ENCODE measurements at regions not wholly inside any gene's neighbourhood (a gene's known extent, or its start where the extent isn't known, plus 50 kb on each side); places are given as distances from the start of the nearest gene placed in this dataset.
A peak's percentile ranks its signal among the peaks of the same experiment; 100 is the strongest.
"Not testable (repeated sequence)": the region's sequence is repeated elsewhere in the genome, so short reads cannot be mapped to it uniquely, and the experiment has no call there.

DNA sequence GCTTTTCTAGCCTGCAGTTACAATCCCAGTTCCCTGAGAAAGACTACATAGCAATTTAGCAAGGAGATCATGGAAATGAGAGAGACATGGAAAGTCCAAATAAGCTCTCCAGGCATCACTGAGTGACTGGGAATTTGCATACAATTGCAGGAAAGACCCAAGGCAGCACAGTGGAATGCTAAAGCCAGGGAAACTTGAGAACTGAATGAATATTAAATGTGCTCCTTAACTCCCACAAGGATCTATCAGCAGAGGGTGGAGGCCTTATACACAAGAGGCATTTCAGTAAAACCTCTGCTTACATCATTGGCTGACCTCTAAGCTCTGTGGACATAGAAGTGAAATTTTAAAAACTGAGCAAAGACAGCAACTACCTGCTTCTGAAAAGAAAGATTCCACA is 355.6 kb upstream of the DAB2 start:
- peak; percentile 38 for DNase-seq

DNA sequence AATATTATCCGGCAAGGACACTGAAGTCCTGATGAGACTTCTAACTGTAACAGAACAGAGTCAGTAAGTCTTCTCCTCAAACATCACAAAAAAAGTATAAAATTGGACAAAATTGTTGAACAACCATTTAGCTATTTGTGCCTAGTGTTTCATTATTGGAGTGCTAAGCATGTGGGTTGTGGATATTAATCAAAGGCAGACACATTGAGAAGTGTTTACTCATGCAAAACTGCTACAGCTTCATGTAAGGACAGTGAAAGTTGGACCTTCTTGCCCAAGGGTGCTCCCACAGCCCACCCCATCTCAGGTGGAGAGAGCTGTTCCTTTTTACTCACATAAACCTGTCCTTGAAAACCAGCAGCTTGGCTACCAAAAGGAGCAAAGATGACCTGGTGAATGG is 355.1 kb upstream of the DAB2 start:
- no peak for DNase-seq

DNA sequence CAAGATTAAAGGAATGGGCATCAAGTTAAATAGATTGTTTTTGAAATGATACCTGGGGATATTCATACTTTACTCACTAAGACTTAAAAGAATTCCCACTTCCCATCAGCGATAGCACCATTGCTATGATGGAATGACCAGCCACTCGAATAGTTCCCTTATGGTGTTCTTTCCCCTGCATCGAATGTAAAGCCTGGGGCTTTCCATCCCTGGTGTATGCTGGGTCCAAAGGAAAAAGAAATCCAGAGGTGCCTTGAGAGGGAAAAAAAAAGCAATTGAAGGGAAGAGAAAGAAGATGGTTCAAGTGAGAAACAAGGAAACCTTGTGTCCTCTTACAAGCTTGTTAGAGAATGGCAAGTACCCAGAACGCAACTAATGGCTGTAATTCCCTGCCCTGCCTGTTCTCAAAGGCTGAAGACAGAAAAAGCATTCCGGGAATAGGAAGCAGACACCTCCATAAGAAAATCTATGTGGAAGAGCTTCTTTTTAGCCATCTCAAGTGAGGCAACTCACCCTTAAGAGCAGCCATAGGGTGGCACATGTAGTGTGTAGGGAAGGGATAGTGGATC is 351.1 kb upstream of the DAB2 start:
- DNase-seq = no peak

DNA sequence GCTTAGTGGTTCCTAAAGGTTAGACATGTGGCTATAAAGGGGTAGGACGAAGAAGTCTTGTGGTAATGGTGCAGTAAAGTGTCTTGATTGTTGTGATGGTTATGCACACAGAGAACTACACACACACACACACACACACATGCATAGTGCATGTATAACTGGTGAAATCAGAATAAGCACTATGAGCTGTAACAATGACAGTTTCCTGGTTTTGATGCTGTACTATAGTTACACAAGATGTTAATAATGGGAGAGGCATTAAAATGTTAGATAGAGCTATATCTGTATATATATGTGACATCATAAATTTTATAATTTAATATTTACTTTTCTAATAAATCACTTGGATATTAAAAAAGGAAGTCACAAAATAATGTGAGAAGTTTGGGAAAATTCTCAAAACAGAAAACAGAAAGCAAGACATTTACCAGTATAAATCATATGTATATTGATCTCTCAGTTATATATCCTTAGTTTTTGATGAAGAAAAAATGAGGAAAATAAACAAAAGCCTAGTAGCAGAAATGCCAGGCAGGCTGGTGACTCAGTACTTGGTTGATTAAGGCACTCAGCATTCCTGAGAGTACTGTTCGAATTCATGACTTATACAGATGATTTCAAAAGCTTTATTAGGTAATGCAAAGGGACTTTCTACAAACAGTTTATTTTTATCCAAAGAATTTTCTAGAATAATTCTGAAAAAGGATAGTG is 350.5 kb upstream of the DAB2 start:
- DNase-seq = peak; percentile 65

DNA sequence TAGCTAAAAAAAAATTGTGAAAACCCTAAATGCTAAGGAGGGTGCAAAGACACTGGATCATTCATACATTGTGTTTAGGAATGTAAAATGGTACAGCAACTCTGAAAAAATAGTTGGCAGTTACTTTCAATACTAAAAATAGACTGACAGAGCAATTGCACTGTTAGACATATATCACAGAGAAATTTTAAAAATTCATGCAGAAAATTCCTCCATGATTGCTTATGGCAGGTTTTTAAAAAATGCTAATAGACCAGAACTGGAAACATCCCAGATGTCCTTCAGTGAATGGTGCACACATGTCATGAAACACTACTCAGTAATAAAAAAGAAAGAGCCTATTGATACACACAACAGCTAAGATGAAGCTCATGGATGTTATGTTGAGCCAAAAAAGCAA is 349.8 kb upstream of the DAB2 start:
- DNase-seq = no peak

DNA sequence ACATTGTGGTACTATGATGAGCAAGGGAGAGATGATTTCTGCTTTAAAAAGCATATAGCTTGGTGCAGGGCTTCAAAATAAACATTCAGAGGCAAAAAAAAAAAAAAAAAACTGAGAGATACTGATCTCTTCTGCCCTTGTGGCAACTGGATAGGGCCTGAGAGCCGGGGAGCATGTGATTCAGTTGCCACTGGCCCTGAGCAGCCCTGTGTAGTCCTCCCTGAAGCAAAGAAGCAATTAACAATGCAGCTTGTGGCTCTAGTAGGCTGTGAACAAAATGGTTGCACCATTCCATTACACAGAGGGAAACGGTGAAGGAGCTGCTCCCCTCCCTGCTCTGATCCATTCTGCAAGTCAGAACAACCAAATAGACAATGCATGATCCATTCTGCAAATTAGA is 347.5 kb upstream of the DAB2 start:
- DNase-seq = no peak

DNA sequence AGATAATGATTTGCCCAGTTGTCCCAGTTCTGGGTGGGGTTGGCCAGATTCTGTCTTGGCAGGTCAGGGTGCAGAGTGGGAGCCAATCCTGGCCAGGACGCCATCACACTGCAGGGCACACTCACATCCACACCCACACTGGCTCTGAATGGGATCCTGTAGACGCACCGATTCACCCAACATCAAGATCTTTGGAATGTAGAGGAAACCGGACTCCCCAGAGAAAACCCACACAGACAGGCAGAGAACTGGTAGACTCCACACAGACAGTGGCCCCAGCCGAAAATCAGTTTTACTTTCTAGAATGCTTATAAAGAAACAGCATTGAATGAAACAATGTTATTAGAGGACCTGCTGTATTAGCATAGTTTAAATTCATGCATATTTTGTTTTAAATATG is 343.1 kb upstream of the DAB2 start:
- DNase-seq = no peak

DNA sequence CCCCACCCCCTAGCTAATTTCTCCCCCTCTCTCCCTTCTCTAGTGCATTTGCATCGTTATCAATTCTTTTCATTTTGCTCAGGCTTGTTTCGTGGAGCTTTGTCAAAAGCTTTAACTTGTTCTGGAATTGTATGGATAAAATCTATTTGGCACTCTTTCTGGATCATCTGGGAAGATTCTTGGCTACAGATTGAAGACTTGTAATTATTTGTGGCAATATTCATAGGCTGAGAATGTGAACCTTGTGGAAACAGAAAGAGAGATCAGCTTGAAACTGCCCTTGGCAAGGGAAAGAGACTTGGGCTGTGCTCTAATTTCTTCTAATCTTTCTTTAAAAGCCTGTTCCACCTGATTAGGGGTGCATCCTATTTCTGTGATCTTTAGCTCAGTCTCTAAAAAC is 340.6 kb upstream of the DAB2 start:
- DNase-seq = no peak

DNA sequence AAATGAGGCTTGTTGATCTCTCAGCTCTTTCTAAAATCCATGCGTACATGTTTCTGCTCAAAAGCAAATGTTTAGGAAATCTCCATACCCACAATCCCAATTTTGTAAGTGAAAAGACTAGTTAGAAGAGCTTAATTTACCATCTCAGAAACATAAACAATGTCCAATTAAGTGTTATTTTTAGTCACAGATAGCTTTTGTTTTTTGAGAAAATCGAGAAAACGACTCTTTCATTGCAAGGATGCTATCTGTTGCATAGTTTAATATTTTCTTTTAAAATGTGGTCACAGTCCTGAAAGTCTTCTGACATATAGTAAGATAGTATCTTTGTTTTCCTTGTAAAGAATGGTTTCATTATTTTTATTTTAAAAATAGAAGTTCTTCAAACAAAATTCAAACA is 338.0 kb upstream of the DAB2 start:
- DNase-seq = no peak

DNA sequence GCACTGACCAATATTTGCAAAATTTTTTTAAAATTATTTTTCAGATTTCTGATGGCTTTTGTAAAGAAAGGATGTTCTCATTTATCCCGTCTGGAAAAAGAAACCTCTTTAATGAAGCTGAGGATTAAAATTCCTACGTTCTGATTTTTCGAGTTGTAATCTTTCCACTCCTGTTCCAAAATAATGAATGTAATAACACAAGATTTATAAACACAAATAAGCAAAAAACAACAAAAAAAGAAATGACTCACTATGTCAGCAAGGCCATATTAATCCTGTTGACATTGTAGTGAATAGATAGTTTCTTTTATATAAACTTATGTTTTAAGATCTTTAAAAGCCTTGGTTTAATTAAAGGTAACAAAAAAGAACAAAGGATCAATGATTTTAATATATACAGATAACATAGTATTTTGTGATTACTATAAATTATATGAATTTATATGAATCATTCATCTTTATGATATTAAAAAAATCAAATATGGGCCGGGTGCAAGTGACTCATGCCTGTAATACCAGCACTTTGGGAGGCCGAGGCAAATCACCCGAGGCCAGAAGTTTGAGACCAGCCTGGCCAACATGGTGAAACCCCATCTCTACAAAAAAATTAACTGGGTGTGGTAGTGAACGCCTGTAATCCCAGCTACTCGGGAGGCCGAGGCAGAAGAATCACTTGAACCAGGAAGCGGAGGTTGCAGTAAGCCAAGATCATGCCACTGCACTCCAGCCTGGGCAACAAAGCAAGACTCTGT is 336.6 kb upstream of the DAB2 start:
- DNase-seq = no peak

DNA sequence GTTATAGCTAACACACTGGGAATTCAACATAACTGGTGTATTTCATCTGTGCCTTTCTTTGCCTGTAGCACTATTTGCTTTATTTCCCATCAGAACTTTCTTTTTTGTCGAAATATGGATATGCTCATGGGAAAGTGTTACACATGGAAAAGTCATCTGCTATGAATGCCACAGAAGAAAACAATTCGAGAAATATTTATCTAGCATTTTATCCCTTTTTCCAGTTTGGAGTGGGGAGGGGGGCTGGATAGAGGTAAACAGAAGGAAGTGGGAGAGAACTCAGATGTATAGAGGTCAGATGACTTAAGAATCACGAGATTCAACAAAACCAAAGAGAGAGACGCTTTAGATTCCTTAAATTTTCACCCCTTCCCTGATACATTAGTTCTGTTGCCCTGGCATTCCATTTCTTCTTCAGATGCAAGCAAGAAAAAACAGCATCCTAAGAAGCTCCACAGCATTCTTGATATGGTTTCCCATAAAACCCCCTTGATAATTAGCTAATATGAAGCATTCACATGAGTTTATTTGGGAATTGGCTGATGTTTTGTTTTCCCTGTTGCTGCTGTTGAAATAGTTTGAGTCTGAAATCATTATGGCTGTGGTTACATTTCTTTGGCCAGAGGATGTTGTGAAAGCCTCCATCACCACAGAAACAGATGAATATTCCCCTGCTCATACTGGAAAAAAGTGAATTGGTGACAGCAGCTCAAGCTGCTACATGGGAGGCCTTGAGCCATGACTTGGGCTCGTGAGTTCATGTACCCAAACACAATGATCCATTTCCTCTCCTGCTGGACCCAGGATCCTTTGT is 335.8 kb upstream of the DAB2 start:
- peak; percentile 85 for DNase-seq

DNA sequence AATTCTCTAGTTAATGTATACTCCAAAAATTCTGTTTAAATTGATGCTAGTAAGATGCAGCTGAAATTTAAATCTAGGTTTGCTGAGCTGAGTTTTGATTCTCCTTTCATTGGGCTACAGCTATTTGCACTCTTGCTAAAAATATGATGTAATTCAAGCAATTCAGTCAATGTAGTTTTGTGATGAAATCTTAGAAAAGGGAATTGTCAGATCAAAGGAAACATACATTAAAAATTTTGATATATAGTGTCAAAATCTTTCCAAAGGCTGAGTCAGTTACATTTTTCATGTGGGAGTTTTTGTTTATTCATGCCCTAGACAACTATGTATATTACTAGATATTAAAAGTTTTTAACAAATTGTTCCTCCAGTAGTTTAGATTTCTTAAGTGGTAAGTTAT is 334.9 kb upstream of the DAB2 start:
- DNase-seq = no peak

DNA sequence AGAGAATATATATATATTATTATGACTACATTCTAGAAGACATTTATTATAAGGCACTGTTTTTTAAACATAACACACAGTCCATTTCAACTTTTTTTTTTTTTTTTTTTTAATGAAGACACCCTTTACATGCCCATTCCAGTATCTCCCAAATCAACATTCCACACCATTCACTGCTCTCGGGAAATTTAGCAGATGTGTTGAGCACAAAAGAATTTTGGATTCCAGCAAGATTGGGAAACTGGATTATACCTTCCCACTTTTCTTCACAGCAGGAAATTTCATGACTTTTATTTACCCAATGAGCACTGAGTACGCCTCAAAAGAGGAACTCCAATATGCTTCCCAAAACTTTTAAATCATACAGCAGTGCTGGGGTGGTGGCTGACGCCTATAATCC is 333.6 kb upstream of the DAB2 start:
- no peak for DNase-seq

DNA sequence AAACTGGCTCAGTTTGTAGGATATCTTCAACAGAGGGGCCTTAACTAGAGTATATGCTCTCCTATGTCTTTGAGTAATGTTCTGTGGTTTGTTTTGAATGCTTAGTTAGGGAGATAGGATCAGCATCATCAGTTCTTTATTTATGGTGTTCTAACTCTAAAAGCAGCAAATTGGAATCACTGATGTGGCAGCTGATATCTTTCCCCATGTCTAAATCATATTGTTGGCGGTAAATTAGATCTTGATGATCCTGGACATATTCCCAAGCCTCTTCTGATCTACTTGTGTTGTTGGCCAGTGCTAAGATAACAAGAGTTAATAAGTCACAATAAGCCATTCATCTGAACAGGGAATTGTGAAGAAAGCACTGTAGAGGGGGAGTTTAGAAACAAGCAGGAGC is 332.4 kb upstream of the DAB2 start:
- no peak for DNase-seq

DNA sequence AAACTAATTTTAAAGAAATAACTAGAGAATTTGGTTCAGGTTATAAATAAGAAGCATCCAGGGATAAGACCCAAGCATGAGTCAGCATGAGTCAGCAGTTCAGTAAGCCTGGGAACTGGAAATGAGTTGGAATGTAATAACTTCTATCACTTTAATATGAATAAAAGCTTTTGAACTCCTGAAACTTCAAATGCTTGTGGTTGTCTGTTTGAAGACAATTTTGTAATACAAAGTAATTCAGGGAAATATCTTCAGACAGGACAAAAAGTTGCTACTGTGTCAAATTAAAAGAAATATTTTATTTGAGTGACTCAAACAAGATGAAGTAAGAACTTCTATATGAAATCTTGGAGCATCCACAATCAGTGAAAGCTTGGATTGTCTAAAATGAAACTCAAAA is 331.2 kb upstream of the DAB2 start:
- peak; percentile 81 for DNase-seq

DNA sequence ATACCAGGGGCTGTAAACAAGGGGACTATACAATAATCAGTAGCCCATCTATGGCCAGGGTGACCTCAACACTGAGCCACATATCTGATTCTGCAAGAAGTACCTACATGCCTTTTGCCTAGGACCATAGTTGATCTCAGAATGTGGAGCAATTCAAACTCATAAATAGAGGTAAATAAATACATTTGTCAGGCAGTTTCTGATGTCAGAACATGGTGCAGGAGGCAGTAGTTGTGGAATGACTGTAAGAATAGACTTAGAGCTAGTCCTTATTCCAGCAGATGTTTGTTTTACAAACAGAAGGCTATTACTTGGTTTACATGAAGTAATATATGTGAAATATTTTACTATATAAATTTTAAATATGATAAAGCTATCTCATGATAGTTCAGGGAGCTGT is 330.7 kb upstream of the DAB2 start:
- DNase-seq = no peak

DNA sequence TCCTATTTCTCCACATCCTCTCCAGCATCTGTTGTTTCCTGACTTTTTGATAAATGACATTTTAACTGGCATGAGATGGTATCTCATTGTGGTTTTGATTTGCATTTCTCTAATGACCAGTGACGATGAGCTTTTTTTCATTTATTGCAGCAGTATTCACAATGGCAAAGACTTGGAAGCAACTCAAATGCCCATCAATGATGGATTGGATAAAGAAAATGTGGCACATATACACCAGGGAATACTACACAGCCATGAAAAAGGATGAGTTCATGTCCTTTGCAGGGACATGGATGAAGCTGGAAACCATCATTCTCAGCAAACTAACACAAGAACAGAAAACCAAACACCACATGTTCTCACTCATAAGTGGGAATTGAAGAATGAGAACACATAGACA is 329.0 kb upstream of the DAB2 start:
- DNase-seq = not testable (repeated sequence)

DNA sequence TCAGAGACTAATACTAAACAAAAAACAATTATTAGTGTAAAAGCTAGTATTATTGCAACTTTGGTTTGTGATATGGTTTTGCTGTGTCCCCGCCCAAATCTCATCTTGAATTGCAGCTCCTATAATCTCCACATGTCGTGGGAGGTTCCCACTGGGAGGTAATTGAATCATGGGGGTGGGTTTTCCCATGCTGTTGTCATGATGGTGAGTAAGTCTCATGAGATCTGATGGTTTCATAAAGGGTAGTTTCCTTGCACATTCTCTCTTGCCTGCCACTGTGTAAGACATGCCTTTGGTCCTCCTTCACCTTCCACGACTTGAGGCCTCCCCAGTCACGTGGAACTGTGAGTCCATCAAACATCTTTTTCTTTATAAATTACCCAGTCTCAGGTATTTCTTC is 325.9 kb upstream of the DAB2 start:
- DNase-seq = no peak

DNA sequence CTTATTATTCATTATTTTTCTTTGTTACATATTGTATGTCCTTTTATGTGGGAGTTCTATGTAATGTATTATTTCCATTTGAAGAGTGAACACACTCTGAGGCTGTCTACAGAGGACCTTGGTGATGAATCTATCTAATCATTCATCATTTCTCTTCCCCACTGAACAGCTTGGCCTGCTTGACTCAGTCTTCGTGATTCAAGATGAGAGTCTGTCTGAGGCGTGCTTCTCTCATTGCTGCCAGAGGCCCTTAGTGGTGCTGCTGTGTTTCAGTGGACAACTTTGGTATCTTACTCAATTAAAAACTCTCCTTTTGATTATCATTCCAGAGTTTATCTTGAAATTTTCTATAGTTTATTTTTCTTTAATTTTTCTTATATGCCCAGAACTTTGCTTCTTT is 318.1 kb upstream of the DAB2 start:
- DNase-seq = no peak

DNA sequence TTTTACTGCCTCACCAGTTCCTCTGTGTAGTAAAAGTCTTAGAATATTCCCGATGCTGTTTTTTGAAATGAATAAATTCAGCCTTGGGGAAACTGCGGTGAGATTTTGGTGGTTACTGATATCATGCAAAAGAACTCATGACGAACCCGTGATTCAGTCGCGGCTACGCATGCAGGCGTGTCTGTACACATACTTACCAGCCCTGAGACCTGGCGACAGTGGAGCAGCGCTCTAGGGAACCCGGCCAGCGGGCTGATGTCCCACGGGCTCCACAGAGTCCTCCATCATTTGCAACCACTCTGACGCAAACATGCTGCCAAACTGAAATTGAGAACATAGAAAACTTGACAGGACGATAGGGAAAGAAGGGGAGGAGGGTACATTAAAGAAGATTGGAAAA is 315.6 kb upstream of the DAB2 start:
- no peak for DNase-seq

DNA sequence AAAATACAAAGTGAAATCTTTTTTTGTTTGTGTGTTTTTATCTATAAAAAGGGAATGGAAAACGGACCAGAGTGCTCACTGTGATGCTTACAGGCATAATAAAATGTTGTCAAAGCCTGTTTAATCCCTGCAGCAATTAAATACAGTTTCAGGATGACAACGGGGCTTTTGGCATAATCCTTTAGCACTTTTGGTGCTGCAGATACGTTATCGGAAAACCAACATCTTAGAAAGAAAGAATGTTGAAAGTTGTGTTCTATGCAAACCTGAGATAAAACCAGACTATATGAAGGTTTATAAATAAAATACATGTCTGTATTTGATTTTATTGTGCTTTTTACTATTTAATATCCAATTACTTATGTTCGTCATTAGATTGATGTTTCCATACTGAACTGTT is 307.4 kb upstream of the DAB2 start:
- no peak for DNase-seq

DNA sequence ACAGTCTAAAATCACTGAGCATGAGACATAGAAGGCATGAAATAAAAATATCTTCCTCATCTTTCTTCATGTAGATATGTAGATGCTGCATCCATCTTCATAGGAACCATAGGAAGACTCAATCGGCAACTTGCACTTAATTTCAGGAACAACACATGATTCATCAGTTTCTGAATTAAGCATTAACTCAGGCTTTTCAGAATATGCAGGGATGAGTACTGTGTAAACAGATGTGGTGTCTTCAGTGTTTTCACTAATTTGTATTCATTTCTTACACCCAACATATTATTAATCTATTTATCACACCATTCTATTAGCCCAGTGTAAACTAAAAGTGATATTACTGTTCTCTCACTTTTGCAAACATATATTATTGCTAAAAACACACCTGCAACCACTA is 305.9 kb upstream of the DAB2 start:
- no peak for DNase-seq

DNA sequence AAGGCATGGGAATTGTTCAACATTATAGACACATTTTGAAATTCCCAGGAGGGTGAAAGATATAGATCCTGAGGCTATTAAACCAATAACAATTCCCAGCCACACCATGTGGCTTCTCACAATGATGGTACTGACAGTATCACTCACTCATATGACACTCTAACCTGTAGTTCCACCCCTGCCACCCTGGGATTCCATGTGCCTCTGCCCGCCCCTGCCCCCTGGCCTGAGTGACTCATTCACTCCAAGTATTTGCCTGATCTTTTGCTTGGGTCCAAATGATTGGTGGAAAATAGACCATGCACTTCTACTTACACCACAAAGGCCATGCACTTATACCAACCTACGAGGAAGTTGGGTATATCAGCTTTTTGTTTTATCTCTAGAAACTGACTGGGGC is 305.2 kb upstream of the DAB2 start:
- no peak for DNase-seq

DNA sequence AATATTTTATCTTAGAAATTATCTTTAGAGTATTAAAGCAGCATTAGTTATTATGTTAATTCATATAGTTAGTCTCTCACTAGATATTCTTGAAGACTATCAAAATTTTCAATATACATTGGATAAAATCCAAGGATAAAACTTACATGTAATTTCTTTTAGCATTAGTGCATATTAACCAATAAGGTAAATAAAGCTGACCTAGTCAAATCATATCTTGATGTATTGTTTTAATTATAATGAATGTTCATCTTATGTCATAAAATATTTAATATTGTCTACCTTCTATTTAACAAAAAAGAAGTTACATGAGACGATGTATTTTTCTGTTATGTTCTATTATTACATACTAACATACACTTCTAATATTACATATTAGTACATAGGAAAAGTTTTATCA is 301.7 kb upstream of the DAB2 start:
- no peak for DNase-seq

Measured in NCI-H226 (cell line).